Nephron progenitor cell (in vitro differentiated cells): ENCODE measurements at regions not wholly inside any gene's neighbourhood (a gene's known extent, or its start where the extent isn't known, plus 50 kb on each side); places are given as distances from the start of the nearest gene placed in this dataset.

Experiments
- DNase-seq: peaks from one replicate; pipeline ENCODE4 v3.0.0; 2021
- H3K27ac Mint-ChIP-seq: 2 replicates; pipeline ENCODE4 v1.8.0; 2021; ENCODE audit warnings: mild to moderate bottlenecking, moderate library complexity, mixed read lengths
- H3K27me3 Mint-ChIP-seq: 2 replicates; pipeline ENCODE4 v1.8.0; 2021; ENCODE audit warnings: mild to moderate bottlenecking, low read depth, mixed read lengths; ENCODE audit not compliant: poor library complexity
- H3K36me3 Mint-ChIP-seq: 2 replicates; pipeline ENCODE4 v1.8.0; 2021; ENCODE audit warnings: low read depth, mixed read lengths
- H3K4me1 Mint-ChIP-seq: 2 replicates; pipeline ENCODE4 v1.8.0; 2021; ENCODE audit warnings: mixed read lengths
- H3K4me3 Mint-ChIP-seq: 2 replicates; pipeline ENCODE4 v1.8.0; 2021; ENCODE audit warnings: mild to moderate bottlenecking, moderate library complexity, mixed read lengths
- H3K9me3 Mint-ChIP-seq: 2 replicates; pipeline ENCODE4 v1.8.0; 2021; ENCODE audit warnings: mild to moderate bottlenecking, moderate library complexity, mixed read lengths
- CTCF ChIP-seq: fragments of 200-600 bp; sonication (generic); IDR thresholded peaks from 2 replicates; pipeline ENCODE4 v1.5.0; 2021; ENCODE audit warnings: antibody characterized with exemption

GRCh38 chr4:17400686-17401085 lies 111.2 kb downstream of the QDPR start:
- no peak for DNase-seq
- H3K4me3 Mint-ChIP-seq: no peak overlapping the region
- no peak for TF ChIP-seq CTCF
- H3K9me3 Mint-ChIP-seq: no peaks in the 10 kb centered on the region
- no peaks in the 10 kb centered on the region for H3K27me3 Mint-ChIP-seq
- H3K27ac Mint-ChIP-seq: no peak overlapping the region
- H3K4me1 Mint-ChIP-seq: peaks cover 2% of the 10 kb centered on the region
- no peaks in the 10 kb centered on the region for H3K36me3 Mint-ChIP-seq

GRCh38 chr4:17398805-17399204 lies 113.1 kb downstream of the QDPR start:
- Mint-ChIP-seq H3K9me3 (no peaks in the 10 kb centered on the region), H3K4me1 (peaks cover 15% of the 10 kb centered on the region), H3K4me3 (no peak overlapping the region), H3K36me3 (no peaks in the 10 kb centered on the region), H3K27ac (no peak overlapping the region), H3K27me3 (no peaks in the 10 kb centered on the region)
- no peak for DNase-seq
- no peak for TF ChIP-seq CTCF

- no peak for DNase-seq
- Mint-ChIP-seq H3K9me3 (no peaks in the 10 kb centered on the region), H3K4me1 (peaks cover 17% of the 10 kb centered on the region), H3K4me3 (no peak overlapping the region), H3K27me3 (no peaks in the 10 kb centered on the region), H3K27ac (no peak overlapping the region), H3K36me3 (no peaks in the 10 kb centered on the region)
- TF ChIP-seq CTCF: no peak
Measured at GRCh38 chr4:17398035-17398434, 113.9 kb downstream of the QDPR start.

DNA sequence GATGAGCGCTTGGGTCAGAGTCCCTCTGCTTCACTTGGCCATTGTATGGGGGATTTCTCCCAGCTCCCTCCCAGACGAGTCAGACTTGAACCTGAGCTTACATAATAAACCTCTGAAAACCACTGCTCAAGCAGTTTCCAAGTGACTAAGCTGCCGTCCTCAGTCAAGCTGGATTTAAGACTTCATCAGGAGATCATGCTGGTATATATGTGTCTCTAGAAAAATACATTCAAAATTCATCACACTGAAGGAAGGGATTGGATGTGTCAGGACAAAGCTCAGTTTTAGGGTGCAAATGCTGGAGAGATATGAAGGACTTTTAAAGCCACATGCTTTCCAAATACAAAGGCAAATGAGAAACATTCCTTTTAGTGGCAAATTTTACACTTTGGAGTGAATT lies 114.3 kb downstream of the QDPR start:
- H3K27me3 Mint-ChIP-seq: no peaks in the 10 kb centered on the region
- no peak for DNase-seq
- no peak overlapping the region for H3K4me3 Mint-ChIP-seq
- H3K27ac Mint-ChIP-seq: no peak overlapping the region
- H3K9me3 Mint-ChIP-seq: no peaks in the 10 kb centered on the region
- H3K4me1 Mint-ChIP-seq: peaks cover 17% of the 10 kb centered on the region
- no peak for TF ChIP-seq CTCF
- no peaks in the 10 kb centered on the region for H3K36me3 Mint-ChIP-seq

GRCh38 chr4:17385403-17385802 lies 126.5 kb downstream of the QDPR start:
- Mint-ChIP-seq H3K4me3 (no peak overlapping the region), H3K27ac (no peak overlapping the region), H3K36me3 (no peaks in the 10 kb centered on the region), H3K9me3 (no peaks in the 10 kb centered on the region), H3K4me1 (no peaks in the 10 kb centered on the region), H3K27me3 (peaks cover 2% of the 10 kb centered on the region)
- no peak for TF ChIP-seq CTCF
- no peak for DNase-seq

- Mint-ChIP-seq H3K36me3 (no peaks in the 10 kb centered on the region), H3K27ac (no peak overlapping the region), H3K4me3 (no peak overlapping the region), H3K27me3 (no peaks in the 10 kb centered on the region), H3K9me3 (no peaks in the 10 kb centered on the region), H3K4me1 (no peaks in the 10 kb centered on the region)
- TF ChIP-seq CTCF: no peak
- DNase-seq: no peak
Measured at GRCh38 chr4:17380347-17380746, 131.5 kb downstream of the QDPR start.
